H1 (cell line): ENCODE measurements at regions not wholly inside any gene's neighbourhood (a gene's known extent, or its start where the extent isn't known, plus 50 kb on each side); places are given as distances from the start of the nearest gene placed in this dataset.

Experiments used
- CTCF ChIA-PET: fragments of 300-600 bp; sonication (Branson Sonifier 250); formaldehyde crosslinking; loops from one replicate; lab custom pipeline; 2021; ENCODE audit not compliant: partially characterized antibody; lab: Charles Lee
- POLR2A ChIA-PET: fragments of 300-600 bp; sonication (Branson Sonifier 250); formaldehyde crosslinking; loops from one replicate; lab custom pipeline; 2021; ENCODE audit warnings: inconsistent platforms; ENCODE audit not compliant: partially characterized antibody; lab: Charles Lee
- DNase-seq, 2 experiments: peaks; one replicate each; pipeline versions ENCODE4 v3.0.0 to v3.0.0-alpha.2; 2010 to 2022; ENCODE audit warnings: low spot score in 2 of 2, low read depth in 1 of 2, mixed read lengths in 1 of 2
- FAIRE-seq: peaks from 2 replicates; lab custom pipeline; 2011; peaks lifted over from hg19 to GRCh38; lab: Jason Lieb, UNC
- H2AFZ ChIP-seq: 2 replicates; pipeline ENCODE4 v1.8.1; 2012; ENCODE audit warnings: low read length, inconsistent platforms
- H2AK5ac ChIP-seq: 2 replicates; pipeline ENCODE4 v1.6.1; 2013; ENCODE audit warnings: low read depth, low read length
- H2BK120ac ChIP-seq: replicated peaks from 2 replicates; pipeline ENCODE3; 2013; ENCODE audit warnings: low read depth, low read length, inconsistent platforms
- H2BK12ac ChIP-seq: 2 replicates; pipeline ENCODE4 v1.6.1; 2013; ENCODE audit warnings: low read depth, low read length
- H2BK15ac ChIP-seq: 2 replicates; pipeline ENCODE4 v1.6.1; 2013; ENCODE audit warnings: low read length
- H2BK20ac ChIP-seq: 2 replicates; pipeline ENCODE4 v1.6.1; 2013; ENCODE audit warnings: low read length
- H2BK5ac ChIP-seq: 2 replicates; pipeline ENCODE4 v1.6.1; 2013; ENCODE audit warnings: low read depth, low read length
- H3K14ac ChIP-seq: 2 replicates; pipeline ENCODE4 v1.6.1; 2013; ENCODE audit warnings: inconsistent platforms; ENCODE audit not compliant: insufficient read length
- H3K18ac ChIP-seq: 2 replicates; pipeline ENCODE4 v1.6.1; 2013; ENCODE audit warnings: low read length; ENCODE audit errors: extremely low read depth
- H3K23ac ChIP-seq: 2 replicates; pipeline ENCODE4 v1.6.1; 2013; ENCODE audit warnings: inconsistent platforms; ENCODE audit not compliant: insufficient read length
- H3K23me2 ChIP-seq: 2 replicates; pipeline ENCODE4 v1.6.1; 2013; ENCODE audit warnings: low read depth, low read length
- H3K27ac ChIP-seq: 2 replicates; pipeline ENCODE4 v1.6.1; 2011; ENCODE audit warnings: low read depth, low read length, inconsistent platforms
- H3K27me3 ChIP-seq, 4 experiments: replicated peaks in 1 of 4; 1 replicate in 1 of 4; 2 replicates in 3 of 4; pipeline versions ENCODE4 v1.6.1 to v1.8.1; 2011 to 2013; ENCODE audit warnings: low read length in 3 of 4, mild to moderate bottlenecking in 3 of 4, inconsistent platforms in 2 of 4, mixed read lengths in 2 of 4, moderate library complexity in 1 of 4; ENCODE audit not compliant: control insufficient read depth in 3 of 4, insufficient read depth in 3 of 4; ENCODE audit errors: extremely low read depth in 1 of 4
- H3K36me3 ChIP-seq, 4 experiments: 2 replicates each; pipeline versions ENCODE4 v1.6.1 to v1.8.1; 2011 to 2013; ENCODE audit warnings: mild to moderate bottlenecking in 4 of 4, low read length in 3 of 4, moderate library complexity in 2 of 4, control low read depth in 1 of 4, inconsistent platforms in 1 of 4; ENCODE audit not compliant: insufficient read depth in 4 of 4, control insufficient read depth in 2 of 4
- H3K4ac ChIP-seq: replicated peaks from 2 replicates; pipeline ENCODE3; 2013; ENCODE audit warnings: low read length, low read depth, mixed read lengths, inconsistent platforms; ENCODE audit not compliant: insufficient read length
- H3K4me1 ChIP-seq, 4 experiments: replicated peaks in 1 of 4; 1 replicate in 1 of 4; 2 replicates in 3 of 4; pipeline versions ENCODE4 v1.6.1 to v1.8.1; 2011 to 2013; ENCODE audit warnings: low read length in 3 of 4, inconsistent platforms in 2 of 4, mixed read lengths in 1 of 4; ENCODE audit not compliant: insufficient read depth in 4 of 4, control insufficient read depth in 3 of 4
- H3K4me2 ChIP-seq, 2 experiments: 2 replicates each; pipeline versions ENCODE4 v1.6.1 to v1.8.1; 2011 to 2013; ENCODE audit warnings: low read depth in 2 of 2, low read length in 2 of 2, control low read depth in 1 of 2, inconsistent platforms in 1 of 2, mild to moderate bottlenecking in 1 of 2; ENCODE audit not compliant: insufficient read depth in 1 of 2
- H3K4me3 ChIP-seq, 4 experiments: fragments of 200-600, 300-600 bp in 1 of 4; sonication (generic), shearing (Covaris generic), sonication (Bioruptor Twin) in 1 of 4; 2 replicates each; pipeline versions ENCODE4 v1.5.1 to v1.8.1; 2011 to 2016; ENCODE audit warnings: low read length in 4 of 4, low read depth in 3 of 4, control low read depth in 2 of 4, inconsistent platforms in 2 of 4, mild to moderate bottlenecking in 2 of 4, mixed read lengths in 1 of 4, moderate library complexity in 1 of 4; ENCODE audit not compliant: insufficient read depth in 2 of 4; ENCODE audit errors: extremely low read depth in 1 of 4
- H3K56ac ChIP-seq: replicated peaks from 2 replicates; pipeline ENCODE3; 2013; ENCODE audit warnings: low read depth, mild to moderate bottlenecking, mixed read lengths, low read length, inconsistent platforms; ENCODE audit not compliant: insufficient read length
- H3K79me1 ChIP-seq: 2 replicates; pipeline ENCODE4 v1.6.1; 2013; ENCODE audit warnings: low read depth, low read length, control low read depth
- H3K79me2 ChIP-seq, 2 experiments: 2 replicates each; pipeline versions ENCODE4 v1.6.1 to v1.8.1; 2012 to 2013; ENCODE audit warnings: low read length in 2 of 2, mild to moderate bottlenecking in 2 of 2, inconsistent platforms in 1 of 2; ENCODE audit not compliant: insufficient read depth in 2 of 2, control insufficient read depth in 1 of 2
- H3K9ac ChIP-seq, 4 experiments: replicated peaks in 1 of 4; 1 replicate in 1 of 4; 2 replicates in 3 of 4; pipeline versions ENCODE4 v1.6.1 to v1.8.1; 2011 to 2013; ENCODE audit warnings: low read depth in 3 of 4, low read length in 3 of 4, control low read depth in 2 of 4, mild to moderate bottlenecking in 2 of 4, moderate library complexity in 2 of 4, inconsistent platforms in 1 of 4; ENCODE audit errors: extremely low read depth in 1 of 4
- H3K9me3 ChIP-seq, 2 experiments: 2 replicates each; pipeline versions ENCODE4 v1.6.1 to v1.8.1; 2012 to 2013; ENCODE audit warnings: mild to moderate bottlenecking in 2 of 2, moderate library complexity in 2 of 2, control low read depth in 1 of 2, inconsistent platforms in 1 of 2, low read depth in 1 of 2, low read length in 1 of 2, mixed read lengths in 1 of 2; ENCODE audit not compliant: insufficient read depth in 2 of 2
- H4K20me1 ChIP-seq, 2 experiments: replicated peaks in 1 of 2; 2 replicates each; pipeline versions ENCODE3 to v1.8.1; 2011 to 2013; ENCODE audit warnings: inconsistent platforms in 2 of 2, low read length in 2 of 2, mild to moderate bottlenecking in 1 of 2; ENCODE audit not compliant: insufficient read depth in 2 of 2, control insufficient read depth in 1 of 2
- H4K5ac ChIP-seq: 2 replicates; pipeline ENCODE4 v1.6.1; 2013; ENCODE audit warnings: low read length, low read depth, mixed read lengths, inconsistent platforms; ENCODE audit not compliant: insufficient read length
- H4K8ac ChIP-seq: 2 replicates; pipeline ENCODE4 v1.8.0; 2013; ENCODE audit warnings: mild to moderate bottlenecking, moderate library complexity, low read length, inconsistent platforms; ENCODE audit not compliant: insufficient read depth; ENCODE audit errors: extremely low read depth
- H4K91ac ChIP-seq: replicated peaks from 2 replicates; pipeline ENCODE3; 2013; ENCODE audit warnings: low read length, mixed read lengths, inconsistent platforms; ENCODE audit not compliant: insufficient read length
- SP2 ChIP-seq: IDR thresholded peaks from 2 replicates; pipeline ENCODE4 v1.6.1; 2012; ENCODE audit warnings: mild to moderate bottlenecking, low read length, inconsistent platforms
- WGBS, 2 experiments: shearing (Covaris generic) in 1 of 2; methylation state at CpG; one replicate each; pipeline versions ENCODE4 v1.1.6 to v1.1.7; 2013 to 2015; ENCODE audit warnings: low lambda C conversion rate in 2 of 2, mixed read lengths in 2 of 2, inconsistent platforms in 1 of 2, low coverage in 1 of 2, missing lambda C conversion rate in 1 of 2; ENCODE audit not compliant: insufficient replicate concordance in 2 of 2, insufficient coverage in 1 of 2, insufficient read length in 1 of 2; ENCODE audit errors: extremely low coverage in 1 of 2, missing lambda C conversion rate in 1 of 2; 5-methylcytosine and 5-hydroxymethylcytosine counted together
- TF ChIP-seq, protein P1 (sequence below), 3 experiments: IDR thresholded peaks; 1 replicate in 2 of 3; 2 replicates in 1 of 3; pipeline versions ENCODE4 v1.5.1 to v1.6.1; 2011; ENCODE audit warnings: low read length in 3 of 3, mild to moderate bottlenecking in 3 of 3, inconsistent platforms in 2 of 3, low read depth in 1 of 3, moderate library complexity in 1 of 3; ENCODE audit not compliant: insufficient read depth in 1 of 3; ENCODE audit errors: control extremely low read depth in 1 of 3
- TF ChIP-seq, protein P2 (sequence below): IDR thresholded peaks from 2 replicates; pipeline ENCODE4 v1.6.1; 2012; ENCODE audit warnings: inconsistent platforms

DNA sequence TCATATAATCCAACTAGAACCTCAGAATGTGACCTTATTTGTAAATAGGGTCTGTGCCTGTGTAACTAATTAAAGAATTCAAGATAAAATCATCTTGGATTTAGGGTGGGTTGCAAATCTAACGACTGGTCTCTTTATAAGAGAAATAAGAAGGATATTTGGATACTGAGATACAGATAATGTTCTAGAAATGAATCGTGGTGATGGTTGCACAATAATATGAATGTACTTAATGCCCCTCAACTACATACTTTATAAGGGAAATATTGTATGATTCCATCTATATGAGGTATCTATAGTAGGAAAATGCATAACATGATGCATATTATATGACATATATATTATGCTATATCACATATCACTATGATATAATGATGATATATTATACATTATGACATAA is 265.7 kb downstream of the SEMA3D start:
- H4K8ac ChIP-seq = no peak overlapping the region
- TF ChIP-seq, protein P1, sequence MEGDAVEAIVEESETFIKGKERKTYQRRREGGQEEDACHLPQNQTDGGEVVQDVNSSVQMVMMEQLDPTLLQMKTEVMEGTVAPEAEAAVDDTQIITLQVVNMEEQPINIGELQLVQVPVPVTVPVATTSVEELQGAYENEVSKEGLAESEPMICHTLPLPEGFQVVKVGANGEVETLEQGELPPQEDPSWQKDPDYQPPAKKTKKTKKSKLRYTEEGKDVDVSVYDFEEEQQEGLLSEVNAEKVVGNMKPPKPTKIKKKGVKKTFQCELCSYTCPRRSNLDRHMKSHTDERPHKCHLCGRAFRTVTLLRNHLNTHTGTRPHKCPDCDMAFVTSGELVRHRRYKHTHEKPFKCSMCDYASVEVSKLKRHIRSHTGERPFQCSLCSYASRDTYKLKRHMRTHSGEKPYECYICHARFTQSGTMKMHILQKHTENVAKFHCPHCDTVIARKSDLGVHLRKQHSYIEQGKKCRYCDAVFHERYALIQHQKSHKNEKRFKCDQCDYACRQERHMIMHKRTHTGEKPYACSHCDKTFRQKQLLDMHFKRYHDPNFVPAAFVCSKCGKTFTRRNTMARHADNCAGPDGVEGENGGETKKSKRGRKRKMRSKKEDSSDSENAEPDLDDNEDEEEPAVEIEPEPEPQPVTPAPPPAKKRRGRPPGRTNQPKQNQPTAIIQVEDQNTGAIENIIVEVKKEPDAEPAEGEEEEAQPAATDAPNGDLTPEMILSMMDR (IDR thresholded peaks at IDR 0.05; ENCODE audit: control extremely low read depth in 1 of 3, insufficient read depth in 1 of 3, low read depth in 1 of 3, low read length in 3 of 3) = no peak
- no peak for TF ChIP-seq SP2
- TF ChIP-seq, protein P2, sequence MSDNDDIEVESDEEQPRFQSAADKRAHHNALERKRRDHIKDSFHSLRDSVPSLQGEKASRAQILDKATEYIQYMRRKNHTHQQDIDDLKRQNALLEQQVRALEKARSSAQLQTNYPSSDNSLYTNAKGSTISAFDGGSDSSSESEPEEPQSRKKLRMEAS = no peak
- no peak overlapping the region for H2BK12ac ChIP-seq
- no peak overlapping the region for H3K18ac ChIP-seq
- no peak overlapping the region for H2AK5ac ChIP-seq
- no peaks in the 10 kb centered on the region for H3K27me3 ChIP-seq
- H4K5ac ChIP-seq = no peak overlapping the region
- WGBS, 2 experiments = 91% methylated on average over 2 of the region's 2 CpGs; no CpG with 5 or more reads in 1 of the 2 experiments
- no peak overlapping the region for H2AFZ ChIP-seq
- no peak overlapping the region for H3K4ac ChIP-seq
- peaks cover 2 to 9% of the 10 kb centered on the region in 2 experiments; a peak in 1 of 4 replicates for H3K9me3 ChIP-seq
- H4K91ac ChIP-seq = no peak overlapping the region
- H3K36me3 ChIP-seq = no peaks in the 10 kb centered on the region; a peak in 2 of 8 replicates
- no peak overlapping the region for H3K14ac ChIP-seq
- ChIA-PET CTCF (no interaction called here), POLR2A (no interaction called here)
- H2BK5ac ChIP-seq = no peak overlapping the region
- no peak overlapping the region for H3K23ac ChIP-seq
- no peaks in the 10 kb centered on the region for H3K23me2 ChIP-seq
- H3K9ac ChIP-seq = no peak overlapping the region
- no peaks in the 10 kb centered on the region for H3K79me1 ChIP-seq
- no peak overlapping the region for H3K4me2 ChIP-seq
- no peak for FAIRE-seq
- no peaks in the 10 kb centered on the region for H4K20me1 ChIP-seq
- no peak overlapping the region for H3K56ac ChIP-seq
- no peak overlapping the region for H2BK15ac ChIP-seq
- H3K4me1 ChIP-seq = no peaks in the 10 kb centered on the region
- H2BK120ac ChIP-seq = no peak overlapping the region
- H2BK20ac ChIP-seq = no peak overlapping the region
- H3K27ac ChIP-seq = no peak overlapping the region
- DNase-seq = no peak
- H3K4me3 ChIP-seq = no peak overlapping the region
- no peaks in the 10 kb centered on the region for H3K79me2 ChIP-seq
